AG04450 (cell line): ENCODE measurements at regions not wholly inside any gene's neighbourhood (a gene's known extent, or its start where the extent isn't known, plus 50 kb on each side); places are given as distances from the start of the nearest gene placed in this dataset.

Source experiments
- CTCF ChIA-PET: fragments of 300-600, 350-600 bp; formaldehyde crosslinking; extraction: SDS; loops from one replicate; lab custom pipeline; 2022; ENCODE audit warnings: antibody characterized with exemption, inconsistent platforms; lab: Charles Lee
- POLR2A ChIA-PET: fragments of 350-600 bp; formaldehyde crosslinking; extraction: SDS; loops from one replicate; lab custom pipeline; 2021; ENCODE audit warnings: antibody characterized with exemption, inconsistent platforms; lab: Yijun Ruan, JAX
- DNase-seq: peaks from one replicate; pipeline ENCODE4 v3.0.0-alpha.2; 2011; ENCODE audit warnings: low read depth, low spot score
- H3K27ac ChIP-seq: one replicate; pipeline ENCODE4 v1.5.1; 2012; ENCODE audit warnings: low read depth, low read length, control low read depth
- H3K27me3 ChIP-seq: one replicate; pipeline ENCODE4 v1.6.0; 2012; ENCODE audit warnings: low read length; ENCODE audit not compliant: control insufficient read depth, insufficient read depth
- H3K4me3 ChIP-seq: 2 replicates; pipeline ENCODE4 v1.5.1; 2011; ENCODE audit warnings: mild to moderate bottlenecking, low read depth, low read length, control low read depth
- H3K9me3 ChIP-seq: 2 replicates; pipeline ENCODE4 v1.5.1; 2012; ENCODE audit warnings: low read length; ENCODE audit not compliant: control insufficient read depth, insufficient read depth
- TF ChIP-seq, protein P1 (sequence below): IDR thresholded peaks from 2 replicates; pipeline ENCODE4 v1.5.1; 2011; ENCODE audit warnings: low read depth, low read length, control low read depth, inconsistent platforms

DNA sequence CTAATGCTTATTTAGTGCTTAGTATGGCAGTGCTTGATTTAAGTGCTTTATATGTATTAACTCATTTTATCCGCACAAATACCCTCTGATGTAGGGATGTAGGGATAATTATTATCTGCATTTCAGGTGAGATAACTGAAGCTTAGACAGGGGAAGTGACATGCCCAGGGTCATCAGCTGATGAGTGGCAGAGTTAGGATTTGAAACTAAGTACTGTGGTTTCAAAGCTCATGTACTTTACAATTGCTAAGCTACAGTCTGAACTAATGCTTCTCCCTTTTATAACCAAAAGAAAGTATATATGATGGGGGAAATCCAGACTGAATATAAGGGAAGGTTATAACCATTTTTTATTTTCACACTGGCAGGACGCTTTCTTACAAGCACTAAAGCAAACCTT lies 229.6 kb upstream of the NAV3 start:
- H3K27ac ChIP-seq: no peak overlapping the region
- TF ChIP-seq, protein P1, sequence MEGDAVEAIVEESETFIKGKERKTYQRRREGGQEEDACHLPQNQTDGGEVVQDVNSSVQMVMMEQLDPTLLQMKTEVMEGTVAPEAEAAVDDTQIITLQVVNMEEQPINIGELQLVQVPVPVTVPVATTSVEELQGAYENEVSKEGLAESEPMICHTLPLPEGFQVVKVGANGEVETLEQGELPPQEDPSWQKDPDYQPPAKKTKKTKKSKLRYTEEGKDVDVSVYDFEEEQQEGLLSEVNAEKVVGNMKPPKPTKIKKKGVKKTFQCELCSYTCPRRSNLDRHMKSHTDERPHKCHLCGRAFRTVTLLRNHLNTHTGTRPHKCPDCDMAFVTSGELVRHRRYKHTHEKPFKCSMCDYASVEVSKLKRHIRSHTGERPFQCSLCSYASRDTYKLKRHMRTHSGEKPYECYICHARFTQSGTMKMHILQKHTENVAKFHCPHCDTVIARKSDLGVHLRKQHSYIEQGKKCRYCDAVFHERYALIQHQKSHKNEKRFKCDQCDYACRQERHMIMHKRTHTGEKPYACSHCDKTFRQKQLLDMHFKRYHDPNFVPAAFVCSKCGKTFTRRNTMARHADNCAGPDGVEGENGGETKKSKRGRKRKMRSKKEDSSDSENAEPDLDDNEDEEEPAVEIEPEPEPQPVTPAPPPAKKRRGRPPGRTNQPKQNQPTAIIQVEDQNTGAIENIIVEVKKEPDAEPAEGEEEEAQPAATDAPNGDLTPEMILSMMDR: no peak
- DNase-seq: no peak
- no peak overlapping the region for H3K4me3 ChIP-seq
- H3K27me3 ChIP-seq: no peaks in the 10 kb centered on the region
- ChIA-PET POLR2A (no interaction called here), CTCF (no interaction called here)
- H3K9me3 ChIP-seq: no peaks in the 10 kb centered on the region

DNA sequence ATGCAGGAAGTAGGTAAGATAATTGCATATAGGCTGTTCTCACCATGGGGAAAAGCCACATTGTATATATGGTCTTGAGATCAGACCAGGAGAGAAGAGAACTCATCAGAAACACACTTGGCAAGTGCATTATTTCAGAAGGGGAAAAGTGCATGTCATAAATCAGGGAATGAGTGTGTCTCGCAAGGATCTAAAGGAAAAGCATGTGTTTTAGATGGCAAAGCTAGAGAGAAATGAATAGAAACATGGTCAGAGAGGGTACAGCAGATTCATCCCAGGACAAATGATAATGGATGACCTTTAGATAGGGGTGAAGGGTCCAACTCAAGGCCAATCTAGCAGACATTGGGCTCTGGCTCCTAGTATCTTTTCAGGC lies 230.2 kb upstream of the NAV3 start:
- POLR2A ChIA-PET: no interaction called here
- Histone ChIP-seq H3K27me3 (no peaks in the 10 kb centered on the region), H3K4me3 (no peak overlapping the region), H3K27ac (no peak overlapping the region), H3K9me3 (no peaks in the 10 kb centered on the region)
- no peak for DNase-seq
- TF ChIP-seq, protein P1: no peak
- CTCF ChIA-PET: no interaction called here

DNA sequence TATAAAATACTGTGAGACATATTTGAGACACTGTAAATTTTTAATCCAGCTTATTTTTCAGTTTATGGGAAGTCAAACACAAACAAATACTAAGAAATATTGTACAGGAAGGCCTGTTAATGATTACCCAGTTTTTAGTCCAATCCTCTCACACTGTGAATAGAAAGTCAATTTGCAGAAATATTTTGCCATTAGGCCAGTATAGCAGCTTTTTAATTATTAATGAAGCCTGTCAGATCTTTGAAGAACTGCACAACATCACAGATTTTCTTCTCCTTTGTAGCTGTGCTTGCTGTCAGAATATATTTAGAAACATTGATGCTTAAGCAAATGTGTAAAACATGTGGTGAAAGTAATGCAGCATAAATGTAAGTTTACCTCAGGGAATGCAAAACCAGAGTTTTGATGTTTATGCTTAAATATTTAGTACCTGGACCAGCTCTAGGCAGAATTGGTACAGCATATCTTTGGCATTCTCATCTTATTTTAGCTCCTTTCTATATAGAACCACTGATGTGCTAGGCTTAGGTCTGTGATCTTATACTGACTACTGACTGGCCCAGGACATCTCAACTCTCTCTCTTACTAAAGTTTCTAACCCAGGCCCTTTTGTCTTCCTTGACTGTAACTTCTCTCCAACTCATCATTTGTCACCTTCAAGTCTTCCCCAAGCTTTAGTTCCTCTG lies 230.8 kb upstream of the NAV3 start:
- no peak overlapping the region for H3K27ac ChIP-seq
- ChIA-PET POLR2A (no interaction called here), CTCF (no interaction called here)

DNA sequence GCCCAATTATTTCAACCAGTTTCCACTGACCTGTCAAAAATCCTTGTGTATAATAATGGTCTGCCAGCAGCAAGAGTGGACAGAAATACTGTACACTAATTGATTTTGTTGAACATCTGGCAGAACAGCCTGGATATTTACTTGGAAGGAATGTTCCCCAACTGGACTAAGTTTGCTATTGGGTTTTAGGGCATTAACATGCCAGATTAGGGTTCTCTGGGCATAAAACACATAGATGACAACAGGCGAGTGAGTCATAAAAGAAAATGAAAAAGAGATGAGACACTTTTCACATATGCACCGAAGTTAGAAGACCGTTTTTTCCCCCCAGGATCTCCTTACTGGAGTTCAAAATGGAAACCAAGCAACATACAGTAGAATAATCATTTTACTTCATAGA lies 236.3 kb upstream of the NAV3 start:
- TF ChIP-seq, protein P1: no peak
- DNase-seq: no peak
- H3K27ac ChIP-seq: no peak overlapping the region

More for the DNA sequence above, 230.8 kb upstream of the NAV3 start:
- no peaks in the 10 kb centered on the region for H3K27me3 ChIP-seq
- no peaks in the 10 kb centered on the region for H3K9me3 ChIP-seq
- no peak overlapping the region for H3K4me3 ChIP-seq
- TF ChIP-seq, protein P1: no peak
- DNase-seq: no peak

DNA sequence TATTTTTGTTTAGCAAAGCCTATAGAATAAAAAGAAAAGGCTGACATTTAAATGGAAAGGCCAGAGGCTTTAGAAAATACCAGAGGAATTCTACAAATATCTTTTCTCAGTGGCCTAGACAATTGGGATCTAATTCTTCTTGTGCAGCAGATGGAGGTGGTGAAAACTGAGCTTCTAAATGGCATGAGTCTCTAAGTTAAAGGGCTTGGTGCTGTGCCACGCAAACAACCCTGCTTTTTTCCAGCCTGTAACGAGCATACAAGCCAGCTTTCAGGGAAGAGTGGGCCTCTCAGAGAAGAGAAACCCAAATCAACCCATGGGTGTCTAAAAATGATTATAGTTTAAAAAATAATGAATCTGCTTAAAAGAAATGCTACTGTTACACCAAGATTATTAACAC lies 237.9 kb upstream of the NAV3 start:
- Histone ChIP-seq H3K9me3 (no peaks in the 10 kb centered on the region), H3K27ac (no peak overlapping the region), H3K4me3 (no peak overlapping the region), H3K27me3 (no peaks in the 10 kb centered on the region)
- TF ChIP-seq, protein P1: no peak
- CTCF ChIA-PET: interaction anchor here (0.6 kb wide), 1 partner anchor 324 kb away, joined by 7 read pairs; no protein-coding TSS in a partner anchor
- DNase-seq: no peak
- POLR2A ChIA-PET: no interaction called here

More for the DNA sequence above, 236.3 kb upstream of the NAV3 start:
- Histone ChIP-seq H3K9me3 (no peaks in the 10 kb centered on the region), H3K27me3 (no peaks in the 10 kb centered on the region), H3K4me3 (no peak overlapping the region)
- ChIA-PET CTCF (no interaction called here), POLR2A (no interaction called here)
